ENCODE measurements at regions not wholly inside any gene's neighbourhood (a gene's known extent, or its start where the extent isn't known, plus 50 kb on each side); places are given as distances from the start of the nearest gene placed in this dataset.

GRCh38 chr15:26083457-26083856 lies 220.3 kb upstream of the ATP10A start:
- TF ChIP-seq CTCF (conservative IDR thresholded peaks at IDR 0.05) (no peak), EZH2 (IDR thresholded peaks at IDR 0.05; ENCODE audit: low read depth) (no peak)

Measured in PC-9 (cell line).